GM12865 (cell line): ENCODE measurements at regions not wholly inside any gene's neighbourhood (a gene's known extent, or its start where the extent isn't known, plus 50 kb on each side); places are given as distances from the start of the nearest gene placed in this dataset.
A peak's percentile ranks its signal among the peaks of the same experiment; 100 is the strongest.

Experiments used
- DNase-seq: peaks from one replicate; pipeline ENCODE4 v3.0.0; 2010; ENCODE audit warnings: low read depth
- H3K4me3 ChIP-seq: 2 replicates; pipeline ENCODE4 v1.5.1; 2011; ENCODE audit warnings: mild to moderate bottlenecking, low read depth, low read length, control low read depth
- CTCF ChIP-seq: IDR thresholded peaks from 2 replicates; pipeline ENCODE4 v1.5.1; 2011; ENCODE audit warnings: low read length, control low read depth, low read depth, inconsistent platforms; ENCODE audit not compliant: insufficient read depth; ENCODE audit errors: missing control alignments

DNA sequence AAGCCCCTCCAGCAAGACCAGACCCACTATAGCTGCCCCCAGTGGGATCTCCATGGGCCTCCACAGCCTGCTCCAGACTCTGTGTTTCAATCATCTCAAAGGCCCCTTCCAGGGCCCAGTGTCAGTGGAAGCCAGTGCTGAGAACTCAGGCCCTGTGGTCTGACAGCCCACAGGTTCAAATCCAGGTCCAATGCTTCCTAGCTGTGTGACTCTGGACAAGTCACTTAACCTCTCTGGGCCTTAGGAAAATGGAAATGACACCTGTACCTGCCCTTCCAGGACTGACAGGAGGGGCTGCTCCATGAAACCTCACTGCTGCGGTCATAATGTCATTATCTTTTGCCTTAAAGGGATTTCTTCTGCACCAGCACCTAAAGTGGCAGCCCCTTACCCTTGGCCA is 101.9 kb downstream of the NCOR2 start:
- no peak for TF ChIP-seq CTCF
- DNase-seq, result no peak
- H3K4me3 ChIP-seq, result peak overlapping the region; percentile 42

- TF ChIP-seq CTCF, result no peak
- DNase-seq, result no peak
- H3K4me3 ChIP-seq, result no peak overlapping the region
These were observed 102.6 kb downstream of the NCOR2 start for GRCh38 chr12:124464830-124465229.

DNA sequence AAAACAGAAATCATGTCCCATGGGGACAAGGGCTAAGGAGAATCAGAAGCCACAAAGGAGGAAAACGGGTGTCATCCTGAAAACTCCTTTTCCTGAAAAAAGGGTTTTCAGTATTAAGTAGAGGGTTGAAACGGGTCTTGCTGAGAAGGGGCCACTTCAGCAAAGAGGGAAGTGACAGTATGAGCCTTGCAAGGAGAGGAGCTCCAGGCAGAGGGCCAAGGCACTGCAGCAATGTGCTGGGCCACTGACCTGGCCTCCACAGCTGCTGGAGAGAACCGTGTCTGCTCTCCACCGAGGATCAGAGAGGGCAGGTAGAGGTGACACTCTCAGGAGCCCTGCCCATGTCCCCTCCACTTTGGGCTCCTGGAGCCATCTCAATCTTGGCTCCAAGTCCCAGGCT is 103.3 kb downstream of the NCOR2 start:
- no peak for TF ChIP-seq CTCF
- no peak for DNase-seq
- H3K4me3 ChIP-seq, result no peak overlapping the region

DNA sequence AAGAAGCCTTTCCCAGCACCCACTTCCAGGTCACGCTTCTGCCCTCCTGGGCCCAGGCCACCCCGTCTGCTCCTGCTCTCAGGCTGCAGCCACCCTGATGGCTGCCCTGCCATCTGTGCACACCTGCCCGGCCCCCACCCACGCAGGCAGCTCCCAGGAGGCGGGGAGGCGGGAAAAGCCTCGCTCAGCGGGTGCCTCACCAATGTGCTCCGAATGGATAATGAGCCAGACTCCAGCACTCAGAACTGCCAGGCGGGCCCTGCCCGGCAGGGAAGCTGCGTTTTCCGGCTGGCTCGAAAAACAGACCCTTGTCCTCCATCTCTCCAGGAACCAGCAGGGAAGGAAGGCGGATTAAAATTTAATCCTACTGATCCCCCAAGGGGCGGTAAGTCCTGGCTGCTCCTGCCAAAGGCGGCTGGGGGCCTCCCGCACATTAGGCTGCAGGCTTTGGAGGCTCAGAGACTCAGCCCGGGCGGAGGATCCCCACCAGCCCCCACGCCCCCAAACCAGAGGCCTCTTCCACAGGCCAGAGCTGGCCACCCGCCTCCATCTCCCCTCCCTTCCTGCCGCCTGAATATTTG is 104.0 kb downstream of the NCOR2 start:
- TF ChIP-seq CTCF, result no peak
- H3K4me3 ChIP-seq, result no peak overlapping the region
- no peak for DNase-seq

GRCh38 chr12:124462750-124463149 is 104.7 kb downstream of the NCOR2 start:
- DNase-seq, result no peak
- no peak overlapping the region for H3K4me3 ChIP-seq
- TF ChIP-seq CTCF, result no peak

DNA sequence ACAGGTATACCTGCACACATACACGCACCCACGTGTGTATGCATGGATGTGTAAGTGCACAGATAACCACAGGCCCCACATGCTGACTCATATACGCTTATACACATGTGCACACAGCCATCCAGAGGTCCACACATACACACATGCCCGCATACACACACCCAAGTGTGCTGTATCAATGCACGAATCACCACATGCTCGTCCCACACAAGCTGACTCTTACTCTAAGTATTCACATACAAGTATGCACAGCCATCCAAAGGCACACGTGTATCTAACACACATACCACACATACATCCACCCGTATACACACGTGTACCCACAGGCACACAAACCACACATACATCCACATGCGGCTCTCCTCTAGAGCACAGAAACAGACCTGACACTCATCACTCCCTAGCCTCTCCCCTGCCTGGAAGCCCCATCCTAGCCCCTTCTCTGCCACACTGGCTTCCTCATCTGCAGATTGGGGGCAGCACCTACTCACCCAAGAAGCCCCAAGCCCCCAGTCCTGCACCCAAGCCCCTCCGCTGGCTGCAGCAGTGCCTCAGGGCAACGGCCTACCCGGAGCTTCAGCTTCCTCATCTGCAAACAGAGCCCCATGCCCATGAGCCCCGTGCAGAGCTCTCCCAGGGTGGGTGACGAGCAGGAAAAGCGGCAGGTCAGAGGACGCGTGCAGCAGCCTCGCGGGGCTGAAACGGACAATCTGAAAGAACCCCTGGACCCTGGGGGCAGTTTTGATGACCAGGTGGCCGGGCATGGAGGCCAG is 105.4 kb downstream of the NCOR2 start:
- H3K4me3 ChIP-seq, result no peak overlapping the region
- TF ChIP-seq CTCF, result no peak
- DNase-seq, result no peak
